Panc1 (cell line): ENCODE measurements at regions not wholly inside any gene's neighbourhood (a gene's known extent, or its start where the extent isn't known, plus 50 kb on each side); places are given as distances from the start of the nearest gene placed in this dataset.

Experiments
- ATAC-seq: fragments of 200-7000 bp; cut with Tn5 transposase; 2 replicates; pipeline ENCODE4 v1.9.1; 2020; ENCODE audit warnings: mild to moderate bottlenecking, moderate library complexity
- BruUV-seq: library from RNA; stranded (reverse); fragments of 400-500 nt; replicated peaks from 2 replicates; lab custom pipeline; 2021; lab: Mats Ljungman, UMichigan
- CTCF ChIA-PET: fragments of 300-600 bp; sonication (Branson Sonifier 250); formaldehyde crosslinking; loops from one replicate; lab custom pipeline; 2022; ENCODE audit warnings: antibody characterized with exemption; lab: Charles Lee
- POLR2A ChIA-PET: fragments of 300-600 bp; sonication (Branson Sonifier 250); formaldehyde crosslinking; loops from one replicate; lab custom pipeline; 2022; ENCODE audit warnings: antibody characterized with exemption; lab: Charles Lee
- DNase-seq: peaks from one replicate; pipeline ENCODE4 v3.0.0-alpha.2; 2010; ENCODE audit warnings: low read depth, low spot score
- H3K27ac ChIP-seq: 2 replicates; pipeline ENCODE4 v1.5.1; 2011; ENCODE audit warnings: mild to moderate bottlenecking, low read length, inconsistent platforms
- H3K27me3 ChIP-seq: fragments of 200-500 bp; sonication (Bioruptor generic); 2 replicates; pipeline ENCODE4 v1.6.0; 2014; ENCODE audit warnings: low read length, inconsistent platforms; ENCODE audit not compliant: control insufficient read depth, insufficient read depth
- H3K36me3 ChIP-seq: fragments of 200-500 bp; sonication (Bioruptor generic); 2 replicates; pipeline ENCODE4 v1.5.1; 2014; ENCODE audit warnings: inconsistent platforms, mild to moderate bottlenecking, low read length, moderate library complexity; ENCODE audit not compliant: control insufficient read depth, insufficient read depth
- H3K4me1 ChIP-seq: 2 replicates; pipeline ENCODE4 v1.5.1; 2011; ENCODE audit warnings: inconsistent platforms, mild to moderate bottlenecking, low read length, moderate library complexity; ENCODE audit not compliant: control insufficient read depth, insufficient read depth
- H3K4me3 ChIP-seq, 2 experiments: 2 replicates each; pipeline ENCODE4 v1.5.1; 2011 to 2012; ENCODE audit warnings: low read depth in 2 of 2, low read length in 2 of 2, mild to moderate bottlenecking in 2 of 2, inconsistent platforms in 1 of 2, moderate library complexity in 1 of 2
- H3K9me3 ChIP-seq: fragments of 200-500 bp; sonication (Bioruptor generic); 2 replicates; pipeline ENCODE4 v1.5.1; 2014; ENCODE audit warnings: low read depth, mild to moderate bottlenecking, inconsistent platforms, low read length, moderate library complexity; ENCODE audit not compliant: control insufficient read depth, insufficient read depth
- CTCF ChIP-seq: fragments of 450-650 bp; IDR thresholded peaks from 2 replicates; pipeline ENCODE4 v1.5.1; 2017; ENCODE audit warnings: mild to moderate bottlenecking
- POLR2AphosphoS5 ChIP-seq: IDR thresholded peaks from 2 replicates; pipeline ENCODE4 v1.6.1; 2012; ENCODE audit warnings: mild to moderate bottlenecking, low read depth, low read length, moderate library complexity
- SIN3A ChIP-seq: IDR thresholded peaks from 2 replicates; pipeline ENCODE4 v1.6.1; 2012; ENCODE audit warnings: low read depth, mild to moderate bottlenecking, low read length, moderate library complexity, borderline replicate concordance; ENCODE audit not compliant: insufficient read depth
- TCF7L2 ChIP-seq: IDR thresholded peaks from 2 replicates; pipeline ENCODE4 v1.6.1; 2011; ENCODE audit warnings: mild to moderate bottlenecking, low read depth, low read length, inconsistent platforms
- in situ Hi-C: cut with HindIII; loops from 2 replicates; pipeline ENCODE4 v1.10.0; 2016; ENCODE audit warnings: low sequenced_read_pairs, low pct_unique_long_range_greater_than_20kb
- intact Hi-C: fragments of 100-400 bp; cut with micrococcal nuclease; formaldehyde crosslinking; loops from one replicate; pipeline ENCODE4 v1.10.0; 2022; ENCODE audit not compliant: unreplicated experiment
- TF ChIP-seq, protein P1 (sequence below), 2 experiments: IDR thresholded peaks; 2 replicates each; pipeline ENCODE4 v1.6.1; 2011 to 2012; ENCODE audit warnings: low read depth in 2 of 2, control low read depth in 1 of 2, low read length in 1 of 2, mild to moderate bottlenecking in 1 of 2, moderate library complexity in 1 of 2; ENCODE audit not compliant: insufficient read depth in 1 of 2

DNA sequence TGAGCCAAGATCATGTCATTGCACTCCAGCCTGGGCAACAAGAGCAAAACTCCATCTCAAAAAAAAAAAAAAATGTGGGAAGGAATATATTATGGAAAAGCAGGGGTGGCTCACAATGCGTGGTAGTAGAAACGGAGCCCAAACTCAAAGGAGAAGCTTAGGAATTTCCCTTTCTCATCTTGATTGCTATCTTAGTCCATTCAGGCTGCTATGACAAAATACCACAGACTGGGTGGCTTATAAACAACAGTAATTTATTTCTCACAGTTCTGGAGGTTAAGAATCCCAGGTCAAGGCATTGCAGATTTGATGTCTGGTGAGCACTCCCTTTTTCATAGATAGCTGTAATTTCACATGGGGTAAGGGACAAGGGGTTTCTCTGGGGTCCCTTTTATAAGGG, 153.8 kb upstream of the KRR1 start:
- Histone ChIP-seq H3K27ac (peak overlapping the region; percentile 94), H3K36me3 (no peaks in the 10 kb centered on the region), H3K27me3 (no peaks in the 10 kb centered on the region), H3K4me3 (no peak overlapping the region), H3K4me1 (peaks cover 49% of the 10 kb centered on the region), H3K9me3 (peaks cover 5% of the 10 kb centered on the region; the same call in 1 of the 2 replicates)
- intact Hi-C loops (no loop called here), in situ Hi-C loops (no loop called here)
- ChIA-PET POLR2A (no interaction called here), CTCF (interaction anchor here (0.7 kb wide), 1 partner anchor 336 kb away, joined by 4 read pairs; no protein-coding TSS in a partner anchor)
- ATAC-seq (peak; percentile 60), DNase-seq (no peak)
- BruUV-seq = no TSS peak
- TF ChIP-seq CTCF = no peak
- TF ChIP-seq, protein P1, sequence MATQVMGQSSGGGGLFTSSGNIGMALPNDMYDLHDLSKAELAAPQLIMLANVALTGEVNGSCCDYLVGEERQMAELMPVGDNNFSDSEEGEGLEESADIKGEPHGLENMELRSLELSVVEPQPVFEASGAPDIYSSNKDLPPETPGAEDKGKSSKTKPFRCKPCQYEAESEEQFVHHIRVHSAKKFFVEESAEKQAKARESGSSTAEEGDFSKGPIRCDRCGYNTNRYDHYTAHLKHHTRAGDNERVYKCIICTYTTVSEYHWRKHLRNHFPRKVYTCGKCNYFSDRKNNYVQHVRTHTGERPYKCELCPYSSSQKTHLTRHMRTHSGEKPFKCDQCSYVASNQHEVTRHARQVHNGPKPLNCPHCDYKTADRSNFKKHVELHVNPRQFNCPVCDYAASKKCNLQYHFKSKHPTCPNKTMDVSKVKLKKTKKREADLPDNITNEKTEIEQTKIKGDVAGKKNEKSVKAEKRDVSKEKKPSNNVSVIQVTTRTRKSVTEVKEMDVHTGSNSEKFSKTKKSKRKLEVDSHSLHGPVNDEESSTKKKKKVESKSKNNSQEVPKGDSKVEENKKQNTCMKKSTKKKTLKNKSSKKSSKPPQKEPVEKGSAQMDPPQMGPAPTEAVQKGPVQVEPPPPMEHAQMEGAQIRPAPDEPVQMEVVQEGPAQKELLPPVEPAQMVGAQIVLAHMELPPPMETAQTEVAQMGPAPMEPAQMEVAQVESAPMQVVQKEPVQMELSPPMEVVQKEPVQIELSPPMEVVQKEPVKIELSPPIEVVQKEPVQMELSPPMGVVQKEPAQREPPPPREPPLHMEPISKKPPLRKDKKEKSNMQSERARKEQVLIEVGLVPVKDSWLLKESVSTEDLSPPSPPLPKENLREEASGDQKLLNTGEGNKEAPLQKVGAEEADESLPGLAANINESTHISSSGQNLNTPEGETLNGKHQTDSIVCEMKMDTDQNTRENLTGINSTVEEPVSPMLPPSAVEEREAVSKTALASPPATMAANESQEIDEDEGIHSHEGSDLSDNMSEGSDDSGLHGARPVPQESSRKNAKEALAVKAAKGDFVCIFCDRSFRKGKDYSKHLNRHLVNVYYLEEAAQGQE (IDR thresholded peaks at IDR 0.05; ENCODE audit: insufficient read depth in 1 of 2, low read depth in 2 of 2, low read length in 1 of 2) = no peak
- no peak for TF ChIP-seq SIN3A
- TF ChIP-seq POLR2AphosphoS5 = no peak

- Histone ChIP-seq H3K4me3 (no peak overlapping the region), H3K27me3 (no peaks in the 10 kb centered on the region), H3K9me3 (peaks cover 5% of the 10 kb centered on the region; the same call in 1 of the 2 replicates), H3K4me1 (peaks cover 71% of the 10 kb centered on the region), H3K36me3 (no peaks in the 10 kb centered on the region), H3K27ac (peak overlapping the region; percentile 94)
- TF ChIP-seq CTCF (no peak), POLR2AphosphoS5 (no peak), TCF7L2 (no peak), SIN3A (no peak)
- TF ChIP-seq, protein P1 (IDR thresholded peaks at IDR 0.05; ENCODE audit: insufficient read depth in 1 of 2, low read depth in 2 of 2, low read length in 1 of 2) = no peak
- intact Hi-C loops = no loop called here
- no peak for DNase-seq
- CTCF ChIA-PET = no interaction called here
- ATAC-seq = no peak
- POLR2A ChIA-PET = no interaction called here
- BruUV-seq = no TSS peak
- in situ Hi-C loops = no loop called here
These were observed 151.2 kb upstream of the KRR1 start for GRCh38 chr12:75662511-75663159.
